ENCODE measurements at regions not wholly inside any gene's neighbourhood (a gene's known extent, or its start where the extent isn't known, plus 50 kb on each side); places are given as distances from the start of the nearest gene placed in this dataset.

GRCh38 chr5:88550736-88551135, 282.1 kb upstream of the TMEM161B start (continued):
- no peak for TF ChIP-seq ZNF462 (CRISPR knock-in tag; IDR thresholded peaks at IDR 0.05)
- no peak for TF ChIP-seq STAT1 (IDR thresholded peaks at IDR 0.05; ENCODE audit: unreplicated experiment)
- no peak for TF ChIP-seq ZNF114 (CRISPR knock-in tag; IDR thresholded peaks at IDR 0.05)
- no peak for TF ChIP-seq CREB1 (CRISPR knock-in tag; IDR thresholded peaks at IDR 0.05; ENCODE audit: low read depth)
- TF ChIP-seq ZNF331 (CRISPR knock-in tag; IDR thresholded peaks at IDR 0.05; ENCODE audit: low read depth), result no peak

- no peaks in the 10 kb centered on the region for H4K20me1 ChIP-seq (replicated peaks; ENCODE audit: insufficient read depth)
- H3K36me3 Mint-ChIP-seq (ENCODE audit: low read depth), result no peaks in the 10 kb centered on the region
- H3K27me3 ChIP-seq (ENCODE audit: insufficient read depth), result no peaks in the 10 kb centered on the region
- H3K4me3 ChIP-seq, result no peak overlapping the region
- H3K27ac ChIP-seq (ENCODE audit: low read depth), result no peak overlapping the region
- no peak overlapping the region for H3K4me3 Mint-ChIP-seq
- no peak overlapping the region for H3K4me2 ChIP-seq
- ATAC-seq (no peak), DNase-seq (ENCODE audit: low spot score) (no peak)
- H3K9me3 Mint-ChIP-seq, result no peaks in the 10 kb centered on the region
- H3F3A ChIP-seq (replicated peaks; ENCODE audit: low read depth), result no peaks in the 10 kb centered on the region
- H3K27me3 Mint-ChIP-seq (ENCODE audit: insufficient read depth, low read depth, poor library complexity), result peaks cover 2% of the 10 kb centered on the region
- no peak overlapping the region for H3K27ac Mint-ChIP-seq
- peaks cover 10% of the 10 kb centered on the region for H3K4me1 ChIP-seq (ENCODE audit: insufficient read depth)
- no peaks in the 10 kb centered on the region for H3K9me2 ChIP-seq (ENCODE audit: insufficient read depth)
- H3K4me1 Mint-ChIP-seq, result peaks cover 12% of the 10 kb centered on the region; the same call in 2 of the 3 replicates
- H3K79me2 ChIP-seq (replicated peaks; ENCODE audit: insufficient read depth), result no peaks in the 10 kb centered on the region
- H3K36me3 ChIP-seq (ENCODE audit: insufficient read depth), result no peaks in the 10 kb centered on the region
- no peak overlapping the region for H2AFZ ChIP-seq
- no peak for TF ChIP-seq ZNF114 (CRISPR knock-in tag; IDR thresholded peaks at IDR 0.05)
- no peak for TF ChIP-seq ETS1 (IDR thresholded peaks at IDR 0.05)
- no peak for TF ChIP-seq CTCF (conservative IDR thresholded peaks at IDR 0.05; ENCODE audit: low read depth in 2 of 2)
- no peak for TF ChIP-seq REST (IDR thresholded peaks at IDR 0.05; ENCODE audit: unreplicated experiment)
- TF ChIP-seq CREB1 (CRISPR knock-in tag; IDR thresholded peaks at IDR 0.05; ENCODE audit: low read depth), result no peak
- no peak for TF ChIP-seq STAT1 (IDR thresholded peaks at IDR 0.05; ENCODE audit: unreplicated experiment)
- no peak for TF ChIP-seq EZH2phosphoT487 (IDR thresholded peaks at IDR 0.05; ENCODE audit: unreplicated experiment)
- TF ChIP-seq EZH2 (IDR thresholded peaks at IDR 0.05; ENCODE audit: low read depth, unreplicated experiment), result no peak
- TF ChIP-seq ZNF331 (CRISPR knock-in tag; IDR thresholded peaks at IDR 0.05; ENCODE audit: low read depth), result no peak
- TF ChIP-seq POLR2AphosphoS5 (IDR thresholded peaks at IDR 0.05; ENCODE audit: low read depth), result no peak
- no peak for TF ChIP-seq JUNB (IDR thresholded peaks at IDR 0.05; ENCODE audit: unreplicated experiment)
Measured at GRCh38 chr5:88548136-88548805, 279.6 kb upstream of the TMEM161B start.

Measured in GM23338 (cell line).